ENCODE measurements at regions not wholly inside any gene's neighbourhood (a gene's known extent, or its start where the extent isn't known, plus 50 kb on each side); places are given as distances from the start of the nearest gene placed in this dataset.

DNA sequence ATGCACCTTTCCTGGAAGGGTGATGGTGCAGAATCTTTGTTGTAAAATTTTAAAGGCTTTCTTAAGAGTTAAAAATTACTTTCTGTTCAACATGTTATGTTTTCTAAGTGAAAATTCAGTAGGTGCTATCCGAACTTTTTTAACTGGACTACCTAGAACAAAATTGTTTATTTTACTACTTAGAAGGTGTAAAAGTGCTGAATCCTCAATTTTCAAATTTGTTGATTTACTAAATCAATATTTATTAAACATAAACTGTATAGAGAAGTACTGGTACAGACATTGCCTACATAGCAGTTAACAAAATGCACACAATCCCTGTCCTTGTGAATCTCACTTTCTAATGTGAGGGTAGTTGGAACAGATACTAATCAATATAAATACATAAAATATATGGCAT lies 277.5 kb downstream of the CTH start:
- TF ChIP-seq, protein P1, sequence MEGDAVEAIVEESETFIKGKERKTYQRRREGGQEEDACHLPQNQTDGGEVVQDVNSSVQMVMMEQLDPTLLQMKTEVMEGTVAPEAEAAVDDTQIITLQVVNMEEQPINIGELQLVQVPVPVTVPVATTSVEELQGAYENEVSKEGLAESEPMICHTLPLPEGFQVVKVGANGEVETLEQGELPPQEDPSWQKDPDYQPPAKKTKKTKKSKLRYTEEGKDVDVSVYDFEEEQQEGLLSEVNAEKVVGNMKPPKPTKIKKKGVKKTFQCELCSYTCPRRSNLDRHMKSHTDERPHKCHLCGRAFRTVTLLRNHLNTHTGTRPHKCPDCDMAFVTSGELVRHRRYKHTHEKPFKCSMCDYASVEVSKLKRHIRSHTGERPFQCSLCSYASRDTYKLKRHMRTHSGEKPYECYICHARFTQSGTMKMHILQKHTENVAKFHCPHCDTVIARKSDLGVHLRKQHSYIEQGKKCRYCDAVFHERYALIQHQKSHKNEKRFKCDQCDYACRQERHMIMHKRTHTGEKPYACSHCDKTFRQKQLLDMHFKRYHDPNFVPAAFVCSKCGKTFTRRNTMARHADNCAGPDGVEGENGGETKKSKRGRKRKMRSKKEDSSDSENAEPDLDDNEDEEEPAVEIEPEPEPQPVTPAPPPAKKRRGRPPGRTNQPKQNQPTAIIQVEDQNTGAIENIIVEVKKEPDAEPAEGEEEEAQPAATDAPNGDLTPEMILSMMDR (IDR thresholded peaks at IDR 0.05; ENCODE audit: control extremely low read depth in 1 of 3, insufficient read depth in 1 of 3, low read depth in 1 of 3, low read length in 3 of 3), result no peak
- no peak for TF ChIP-seq JUND (IDR thresholded peaks at IDR 0.05; ENCODE audit: low read length)
- TF ChIP-seq RFX5 (IDR thresholded peaks at IDR 0.05; ENCODE audit: borderline replicate concordance, low read depth, low read length), result no peak
- no peak for TF ChIP-seq HDAC2 (IDR thresholded peaks at IDR 0.05; ENCODE audit: borderline replicate concordance in 1 of 2, low read depth in 2 of 2, low read length in 2 of 2)
- no peak for TF ChIP-seq EZH2 (IDR thresholded peaks at IDR 0.05; ENCODE audit: low read depth, low read length, severe bottlenecking)
- no peak for TF ChIP-seq SRF (IDR thresholded peaks at IDR 0.05; ENCODE audit: low read depth, low read length)
- TF ChIP-seq POLR2A (IDR thresholded peaks at IDR 0.05; ENCODE audit: control extremely low read depth in 1 of 2, low read depth in 2 of 2, low read length in 2 of 2), result no peak
- no peak for TF ChIP-seq TAF1 (IDR thresholded peaks at IDR 0.05; ENCODE audit: low read depth, low read length)
- no peak for TF ChIP-seq RXRA (IDR thresholded peaks at IDR 0.05; ENCODE audit: insufficient read depth, low read depth, low read length)
- no peak for TF ChIP-seq PHF8 (conservative IDR thresholded peaks at IDR 0.05; ENCODE audit: low read depth, low read length)
- TF ChIP-seq, protein P2, sequence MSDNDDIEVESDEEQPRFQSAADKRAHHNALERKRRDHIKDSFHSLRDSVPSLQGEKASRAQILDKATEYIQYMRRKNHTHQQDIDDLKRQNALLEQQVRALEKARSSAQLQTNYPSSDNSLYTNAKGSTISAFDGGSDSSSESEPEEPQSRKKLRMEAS (IDR thresholded peaks at IDR 0.05), result no peak
- TF ChIP-seq EP300 (IDR thresholded peaks at IDR 0.05; ENCODE audit: borderline replicate concordance in 1 of 2, low read depth in 2 of 2, low read length in 2 of 2), result no peak
- TF ChIP-seq SP1 (IDR thresholded peaks at IDR 0.05; ENCODE audit: low read depth, low read length), result no peak
